ENCODE measurements at regions not wholly inside any gene's neighbourhood (a gene's known extent, or its start where the extent isn't known, plus 50 kb on each side); places are given as distances from the start of the nearest gene placed in this dataset.

DNA sequence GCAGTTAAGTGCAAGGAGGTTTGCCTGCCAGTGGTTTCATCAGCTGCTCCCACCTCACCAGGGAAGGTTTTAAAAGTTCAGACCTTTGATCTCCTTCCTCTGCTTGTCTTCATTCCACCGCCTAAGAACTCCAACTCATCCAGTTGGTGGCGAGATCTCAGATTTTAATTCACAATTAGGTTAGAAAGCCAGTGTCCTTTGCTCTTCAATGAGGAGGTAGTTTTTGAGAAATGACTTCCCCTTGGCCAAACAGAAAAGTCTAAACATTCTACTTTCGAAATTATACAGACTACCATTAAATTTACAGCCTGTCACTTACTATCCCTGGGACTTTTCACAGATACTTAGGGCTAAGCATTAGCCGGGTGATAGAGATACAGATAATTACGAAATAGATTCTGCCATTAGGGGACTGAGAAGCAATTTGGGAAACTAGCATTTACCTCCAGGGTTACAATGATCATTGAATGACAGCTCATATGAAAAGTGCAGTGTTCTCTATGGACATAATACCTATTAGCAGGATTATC lies 513.4 kb upstream of the GHITM start:
- no peak for DNase-seq (ENCODE audit: extremely low spot score, unreplicated experiment)
- Mint-ChIP-seq H3K27ac (ENCODE audit: unreplicated experiment) (no peak overlapping the region), H3K4me3 (ENCODE audit: unreplicated experiment) (no peak overlapping the region), H3K27me3 (ENCODE audit: unreplicated experiment) (no peaks in the 10 kb centered on the region), H3K9me3 (ENCODE audit: unreplicated experiment) (no peaks in the 10 kb centered on the region), H3K4me1 (ENCODE audit: unreplicated experiment) (no peaks in the 10 kb centered on the region), H3K36me3 (ENCODE audit: unreplicated experiment) (no peaks in the 10 kb centered on the region)
- TF ChIP-seq, protein P1, sequence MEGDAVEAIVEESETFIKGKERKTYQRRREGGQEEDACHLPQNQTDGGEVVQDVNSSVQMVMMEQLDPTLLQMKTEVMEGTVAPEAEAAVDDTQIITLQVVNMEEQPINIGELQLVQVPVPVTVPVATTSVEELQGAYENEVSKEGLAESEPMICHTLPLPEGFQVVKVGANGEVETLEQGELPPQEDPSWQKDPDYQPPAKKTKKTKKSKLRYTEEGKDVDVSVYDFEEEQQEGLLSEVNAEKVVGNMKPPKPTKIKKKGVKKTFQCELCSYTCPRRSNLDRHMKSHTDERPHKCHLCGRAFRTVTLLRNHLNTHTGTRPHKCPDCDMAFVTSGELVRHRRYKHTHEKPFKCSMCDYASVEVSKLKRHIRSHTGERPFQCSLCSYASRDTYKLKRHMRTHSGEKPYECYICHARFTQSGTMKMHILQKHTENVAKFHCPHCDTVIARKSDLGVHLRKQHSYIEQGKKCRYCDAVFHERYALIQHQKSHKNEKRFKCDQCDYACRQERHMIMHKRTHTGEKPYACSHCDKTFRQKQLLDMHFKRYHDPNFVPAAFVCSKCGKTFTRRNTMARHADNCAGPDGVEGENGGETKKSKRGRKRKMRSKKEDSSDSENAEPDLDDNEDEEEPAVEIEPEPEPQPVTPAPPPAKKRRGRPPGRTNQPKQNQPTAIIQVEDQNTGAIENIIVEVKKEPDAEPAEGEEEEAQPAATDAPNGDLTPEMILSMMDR (IDR thresholded peaks at IDR 0.05): no peak

DNA sequence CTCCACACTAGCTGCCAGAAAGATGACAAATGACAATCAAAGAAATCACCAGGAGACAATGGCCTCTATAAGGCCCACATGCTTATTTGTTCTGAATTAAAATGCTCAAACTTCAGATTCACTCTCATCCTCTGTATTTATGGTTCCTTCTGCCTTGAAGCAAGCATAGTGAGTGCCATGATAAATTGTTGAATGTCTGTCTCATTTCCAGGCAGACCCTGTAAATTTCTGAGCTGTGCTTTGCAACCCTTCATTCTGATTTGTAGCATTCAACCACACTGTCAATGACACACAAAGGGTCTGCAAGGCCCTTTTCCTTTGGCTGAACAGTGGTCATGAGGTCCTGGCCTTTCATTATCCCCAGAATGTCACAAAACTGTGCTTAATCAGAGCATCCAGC lies 506.6 kb upstream of the GHITM start:
- TF ChIP-seq, protein P1 (IDR thresholded peaks at IDR 0.05): no peak
- Mint-ChIP-seq H3K27me3 (ENCODE audit: unreplicated experiment) (no peaks in the 10 kb centered on the region), H3K4me3 (ENCODE audit: unreplicated experiment) (no peak overlapping the region)

DNA sequence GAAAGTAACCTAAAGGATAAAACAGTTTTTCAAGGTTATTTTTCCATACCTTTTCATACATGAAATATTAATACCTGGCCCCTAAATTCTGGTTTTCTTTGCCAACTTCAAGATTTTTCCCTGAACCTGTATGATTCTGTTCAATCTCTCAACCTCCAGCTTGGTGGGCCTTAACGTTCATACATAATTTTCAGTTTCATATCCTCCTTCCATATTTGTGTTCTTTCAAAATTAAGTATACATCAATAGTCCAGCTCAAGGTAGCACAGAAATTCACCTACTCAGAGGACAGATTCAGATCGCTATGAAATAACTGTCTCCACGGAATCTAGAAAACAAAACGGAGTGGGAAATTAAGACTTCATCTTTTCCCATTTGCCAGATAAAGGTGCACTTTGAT lies 505.8 kb upstream of the GHITM start:
- Mint-ChIP-seq H3K9me3 (ENCODE audit: unreplicated experiment) (no peaks in the 10 kb centered on the region), H3K27ac (ENCODE audit: unreplicated experiment) (no peak overlapping the region), H3K4me1 (ENCODE audit: unreplicated experiment) (no peaks in the 10 kb centered on the region), H3K27me3 (ENCODE audit: unreplicated experiment) (no peaks in the 10 kb centered on the region), H3K4me3 (ENCODE audit: unreplicated experiment) (no peak overlapping the region), H3K36me3 (ENCODE audit: unreplicated experiment) (no peaks in the 10 kb centered on the region)
- TF ChIP-seq, protein P1 (IDR thresholded peaks at IDR 0.05): no peak
- no peak for DNase-seq (ENCODE audit: extremely low spot score, unreplicated experiment)

More for the DNA sequence above, 506.6 kb upstream of the GHITM start:
- H3K27ac Mint-ChIP-seq (ENCODE audit: unreplicated experiment): no peak overlapping the region
- no peaks in the 10 kb centered on the region for H3K4me1 Mint-ChIP-seq (ENCODE audit: unreplicated experiment)
- H3K9me3 Mint-ChIP-seq (ENCODE audit: unreplicated experiment): no peaks in the 10 kb centered on the region
- no peak for DNase-seq (ENCODE audit: extremely low spot score, unreplicated experiment)
- H3K36me3 Mint-ChIP-seq (ENCODE audit: unreplicated experiment): no peaks in the 10 kb centered on the region

DNA sequence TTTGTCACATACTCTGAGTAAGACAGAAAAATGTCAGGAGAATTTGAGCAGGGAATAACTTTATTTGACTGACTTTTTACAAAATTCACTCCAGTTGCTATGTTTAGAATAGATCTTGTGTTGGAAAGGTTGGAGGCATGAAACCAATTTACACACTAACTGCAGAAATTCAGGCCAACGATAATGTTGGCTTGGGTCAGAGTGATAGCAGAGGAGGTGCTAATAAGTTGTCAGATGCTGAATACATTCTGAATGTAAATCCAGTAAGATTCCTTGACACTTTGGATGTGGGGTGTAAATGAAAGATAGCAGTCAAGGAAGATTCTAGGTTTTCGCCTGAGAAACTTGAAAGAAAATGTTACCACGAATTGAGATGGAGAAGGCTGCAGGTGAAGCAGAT lies 502.5 kb upstream of the GHITM start:
- TF ChIP-seq, protein P1 (IDR thresholded peaks at IDR 0.05): no peak
- Mint-ChIP-seq H3K4me3 (ENCODE audit: unreplicated experiment) (no peak overlapping the region), H3K9me3 (ENCODE audit: unreplicated experiment) (no peaks in the 10 kb centered on the region), H3K36me3 (ENCODE audit: unreplicated experiment) (no peaks in the 10 kb centered on the region), H3K4me1 (ENCODE audit: unreplicated experiment) (no peaks in the 10 kb centered on the region), H3K27me3 (ENCODE audit: unreplicated experiment) (no peaks in the 10 kb centered on the region), H3K27ac (ENCODE audit: unreplicated experiment) (no peak overlapping the region)
- DNase-seq (ENCODE audit: extremely low spot score, unreplicated experiment): no peak

DNA sequence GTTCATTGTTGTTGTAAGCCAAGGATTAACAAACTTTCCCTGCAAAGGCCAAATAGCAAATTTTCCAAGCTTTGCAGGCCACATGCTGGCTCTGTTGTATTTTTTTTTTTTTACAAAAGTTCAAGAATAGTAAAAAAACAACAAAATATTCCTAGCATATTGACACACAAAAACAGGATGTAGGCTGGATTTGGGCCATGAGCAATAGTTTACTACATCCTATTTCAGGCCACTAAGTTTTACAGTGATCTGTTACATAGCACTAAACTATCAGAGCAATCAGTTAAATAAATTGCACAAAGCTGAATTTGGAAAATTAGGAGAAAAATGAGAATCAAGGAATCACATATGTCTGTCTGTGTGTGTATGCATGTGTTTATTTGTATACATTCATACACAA lies 491.8 kb upstream of the GHITM start:
- Mint-ChIP-seq H3K4me3 (ENCODE audit: unreplicated experiment) (no peak overlapping the region), H3K27ac (ENCODE audit: unreplicated experiment) (no peak overlapping the region), H3K9me3 (ENCODE audit: unreplicated experiment) (no peaks in the 10 kb centered on the region), H3K4me1 (ENCODE audit: unreplicated experiment) (peaks cover 2% of the 10 kb centered on the region), H3K27me3 (ENCODE audit: unreplicated experiment) (peaks cover 7% of the 10 kb centered on the region), H3K36me3 (ENCODE audit: unreplicated experiment) (no peaks in the 10 kb centered on the region)
- TF ChIP-seq, protein P1 (IDR thresholded peaks at IDR 0.05): no peak
- no peak for DNase-seq (ENCODE audit: extremely low spot score, unreplicated experiment)

All from osteocyte (in vitro differentiated cells).